OCI-LY7 (cell line): ENCODE measurements at regions not wholly inside any gene's neighbourhood (a gene's known extent, or its start where the extent isn't known, plus 50 kb on each side); places are given as distances from the start of the nearest gene placed in this dataset.

Experiments used
- CTCF ChIP-seq: fragments of 200-600 bp; sonication (generic); conservative IDR thresholded peaks from 2 replicates; pipeline ENCODE4 v1.5.1; 2014; ENCODE audit warnings: mild to moderate bottlenecking, antibody characterized with exemption, low read length, moderate library complexity, mixed read lengths
- EZH2phosphoT487 ChIP-seq: fragments of 200-600 bp; sonication (generic); IDR thresholded peaks from 2 replicates; pipeline ENCODE4 v1.6.1; 2018; ENCODE audit warnings: low read depth, borderline replicate concordance, mild to moderate bottlenecking, mixed run types, antibody characterized with exemption, low read length, moderate library complexity, mixed read lengths

- TF ChIP-seq CTCF (no peak), EZH2phosphoT487 (no peak)
Observed at GRCh38 chr11:23563591-23563990, 703.3 kb upstream of the CCDC179 start.
